Endodermal cell (in vitro differentiated cells): ENCODE measurements at regions not wholly inside any gene's neighbourhood (a gene's known extent, or its start where the extent isn't known, plus 50 kb on each side); places are given as distances from the start of the nearest gene placed in this dataset.

Experiments used
- DNase-seq: peaks from one replicate; pipeline ENCODE4 v3.0.0-alpha.2; 2017
- H3K27ac ChIP-seq: 2 replicates; pipeline ENCODE4 v1.5.1; 2013; ENCODE audit warnings: mild to moderate bottlenecking, low read depth, low read length, moderate library complexity
- H3K27me3 ChIP-seq: 2 replicates; pipeline ENCODE4 v1.6.1; 2013; ENCODE audit warnings: mild to moderate bottlenecking, low read length, moderate library complexity; ENCODE audit not compliant: insufficient read depth, control insufficient read depth, poor library complexity, severe bottlenecking
- H3K36me3 ChIP-seq: 2 replicates; pipeline ENCODE4 v1.7.0; 2013; ENCODE audit warnings: mild to moderate bottlenecking, low read length, moderate library complexity; ENCODE audit not compliant: control insufficient read depth, insufficient read depth
- H3K4me1 ChIP-seq: one replicate; pipeline ENCODE4 v1.7.0; 2013; ENCODE audit warnings: low read length; ENCODE audit not compliant: control insufficient read depth, insufficient read depth
- H3K4me3 ChIP-seq: 2 replicates; pipeline ENCODE4 v1.5.1; 2013; ENCODE audit warnings: mild to moderate bottlenecking, low read length, moderate library complexity
- H3K9ac ChIP-seq: 2 replicates; pipeline ENCODE4 v1.6.1; 2013; ENCODE audit warnings: mild to moderate bottlenecking, low read length, moderate library complexity; ENCODE audit not compliant: poor library complexity, severe bottlenecking; ENCODE audit errors: extremely low read depth
- H3K9me3 ChIP-seq: 2 replicates; pipeline ENCODE4 v1.6.1; 2013; ENCODE audit warnings: mild to moderate bottlenecking, low read length, moderate library complexity; ENCODE audit not compliant: control insufficient read depth
- H3K27ac Mint-ChIP-seq: 2 replicates; pipeline ENCODE4 v1.8.0; 2020; ENCODE audit warnings: mixed read lengths
- H3K27me3 Mint-ChIP-seq: 2 replicates; pipeline ENCODE4 v1.8.0; 2021; ENCODE audit warnings: mild to moderate bottlenecking, mixed read lengths; ENCODE audit not compliant: insufficient read depth
- H3K36me3 Mint-ChIP-seq: 2 replicates; pipeline ENCODE4 v1.8.0; 2020; ENCODE audit warnings: low read depth, mixed read lengths
- H3K4me1 Mint-ChIP-seq: 2 replicates; pipeline ENCODE4 v1.8.0; 2020; ENCODE audit warnings: mixed read lengths
- H3K4me3 Mint-ChIP-seq: 2 replicates; pipeline ENCODE4 v1.8.0; 2020; ENCODE audit warnings: mild to moderate bottlenecking, moderate library complexity, mixed read lengths
- H3K9me3 Mint-ChIP-seq: 2 replicates; pipeline ENCODE4 v1.8.0; 2020; ENCODE audit warnings: mild to moderate bottlenecking, mixed read lengths
- CTCF ChIP-seq: fragments of 200-600 bp; sonication (generic); conservative IDR thresholded peaks from 2 replicates; pipeline ENCODE4 v1.5.0; 2021; ENCODE audit warnings: antibody characterized with exemption, mild to moderate bottlenecking
- WGBS, 2 experiments: methylation state at CpG; one replicate each; pipeline versions ENCODE4 v1.1.5 to v1.1.7; 2013; ENCODE audit warnings: missing lambda C conversion rate in 2 of 2, mixed read lengths in 1 of 2; ENCODE audit not compliant: insufficient coverage in 1 of 2, insufficient read length in 1 of 2; 5-methylcytosine and 5-hydroxymethylcytosine counted together

GRCh38 chr7:21128062-21128817 is 299.6 kb upstream of the SP4 start:
- TF ChIP-seq CTCF = no peak
- Mint-ChIP-seq H3K27me3 (peaks cover 26% of the 10 kb centered on the region), H3K4me3 (no peak overlapping the region), H3K9me3 (no peaks in the 10 kb centered on the region), H3K4me1 (peaks cover 30% of the 10 kb centered on the region), H3K36me3 (no peaks in the 10 kb centered on the region), H3K27ac (no peak overlapping the region)
- Histone ChIP-seq H3K36me3 (no peaks in the 10 kb centered on the region), H3K27me3 (no peaks in the 10 kb centered on the region), H3K9me3 (no peaks in the 10 kb centered on the region), H3K9ac (no peak overlapping the region), H3K27ac (no peak overlapping the region), H3K4me1 (peaks cover 2% of the 10 kb centered on the region), H3K4me3 (no peak overlapping the region)
- WGBS, 2 experiments = 76 to 80% methylated on average over 6 to 8 of the region's 8 CpGs
- DNase-seq = no peak

DNA sequence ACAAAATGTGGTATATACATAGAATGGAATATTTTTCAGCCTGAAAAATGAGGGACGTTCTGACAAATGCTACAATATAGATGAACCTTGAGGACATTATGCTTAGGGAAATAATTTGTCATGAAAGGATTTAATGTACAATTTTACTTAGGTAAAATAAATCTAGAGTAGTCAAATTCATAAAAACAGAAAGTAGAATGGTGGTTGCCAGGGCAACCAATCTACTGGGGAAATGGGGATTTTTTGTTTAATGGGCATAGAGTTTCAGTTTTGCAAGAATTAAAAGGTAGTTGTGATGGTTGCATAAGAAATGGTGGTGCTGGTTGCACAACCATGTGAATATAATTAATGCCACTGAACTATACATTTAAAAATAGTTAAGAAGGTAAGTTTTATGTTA is 296.0 kb upstream of the SP4 start:
- H3K36me3 ChIP-seq = no peaks in the 10 kb centered on the region
- H3K27ac ChIP-seq = no peak overlapping the region
- H3K27me3 ChIP-seq = no peaks in the 10 kb centered on the region
- Mint-ChIP-seq H3K27me3 (peaks cover 22% of the 10 kb centered on the region), H3K27ac (no peak overlapping the region), H3K36me3 (no peaks in the 10 kb centered on the region), H3K4me3 (no peak overlapping the region), H3K4me1 (peaks cover 18% of the 10 kb centered on the region), H3K9me3 (peaks cover 11% of the 10 kb centered on the region)
- H3K9ac ChIP-seq = no peak overlapping the region
- WGBS, 2 experiments = 91 to 100% methylated on average over 1 of the region's 1 CpG
- peaks cover 2% of the 10 kb centered on the region for H3K4me1 ChIP-seq
- DNase-seq = no peak
- H3K4me3 ChIP-seq = no peak overlapping the region
- TF ChIP-seq CTCF = no peak
- peaks cover 15% of the 10 kb centered on the region for H3K9me3 ChIP-seq

DNA sequence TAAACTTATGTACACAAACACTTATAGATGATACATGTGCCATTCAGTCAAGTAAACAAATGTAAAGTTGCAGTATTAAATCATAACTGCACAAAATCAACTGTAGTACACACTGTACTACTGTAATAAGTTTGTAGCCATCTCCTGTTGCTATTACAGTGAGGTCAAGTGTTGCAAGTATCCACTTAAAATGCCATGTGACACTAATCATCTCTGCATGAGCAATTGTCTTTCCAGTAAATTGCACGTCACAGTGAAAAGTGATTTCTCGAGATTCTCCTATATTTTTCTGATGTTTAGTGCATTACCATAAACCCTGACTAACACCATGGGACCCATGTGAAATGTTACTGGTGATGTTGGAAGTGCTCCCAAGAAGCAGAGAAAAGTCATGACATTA is 293.3 kb upstream of the SP4 start:
- peaks cover 11% of the 10 kb centered on the region for H3K9me3 Mint-ChIP-seq
- TF ChIP-seq CTCF = no peak
- H3K4me3 ChIP-seq = no peak overlapping the region
- H3K9me3 ChIP-seq = peaks cover 15% of the 10 kb centered on the region
- WGBS, 2 experiments = 97 to 100% methylated on average over 1 to 2 of the region's 2 CpGs
- H3K27me3 Mint-ChIP-seq = peaks cover 43% of the 10 kb centered on the region
- H3K27ac Mint-ChIP-seq = no peak overlapping the region
- no peak overlapping the region for H3K4me3 Mint-ChIP-seq
- no peak for DNase-seq
- H3K4me1 Mint-ChIP-seq = peaks cover 7% of the 10 kb centered on the region
- no peak overlapping the region for H3K27ac ChIP-seq
- H3K27me3 ChIP-seq = peaks cover 16% of the 10 kb centered on the region
- H3K4me1 ChIP-seq = peaks cover 2% of the 10 kb centered on the region
- H3K36me3 ChIP-seq = no peaks in the 10 kb centered on the region
- no peak overlapping the region for H3K9ac ChIP-seq
- no peaks in the 10 kb centered on the region for H3K36me3 Mint-ChIP-seq
